ENCODE measurements at regions not wholly inside any gene's neighbourhood (a gene's known extent, or its start where the extent isn't known, plus 50 kb on each side); places are given as distances from the start of the nearest gene placed in this dataset.
"Not testable (repeated sequence)": the region's sequence is repeated elsewhere in the genome, so short reads cannot be mapped to it uniquely, and the experiment has no call there.

GRCh38 chr18:71371951-71372605 is 1083.2 kb downstream of the SOCS6 start:
- H3K79me1 ChIP-seq (ENCODE audit: low read length) = no peaks in the 10 kb centered on the region
- no peak overlapping the region for H3K18ac ChIP-seq (ENCODE audit: low read length)
- no peak overlapping the region for H2AK5ac ChIP-seq (ENCODE audit: low read length)
- H3K27me3 ChIP-seq (ENCODE audit: insufficient read depth, low read length, poor library complexity) = no peaks in the 10 kb centered on the region
- no peak overlapping the region for H3K23ac ChIP-seq (ENCODE audit: low read length)
- DNase-seq = no peak
- no peak overlapping the region for H3K4me3 ChIP-seq (ENCODE audit: low read length)
- WGBS (ENCODE audit: extremely low coverage, insufficient coverage, low lambda C conversion rate) = no CpG with 5 or more reads among the region's 2 CpGs
- H2BK5ac ChIP-seq (ENCODE audit: low read length) = no peak overlapping the region
- no peak overlapping the region for H3K4me2 ChIP-seq (ENCODE audit: low read length)
- H4K5ac ChIP-seq (ENCODE audit: low read length) = no peak overlapping the region
- no peak overlapping the region for H2BK120ac ChIP-seq (ENCODE audit: low read depth, low read length)
- no peaks in the 10 kb centered on the region for H3K36me3 ChIP-seq (ENCODE audit: control insufficient read depth, insufficient read depth, low read length)
- no peak overlapping the region for H4K8ac ChIP-seq (ENCODE audit: low read depth, low read length)
- no peak overlapping the region for H3K56ac ChIP-seq (ENCODE audit: low read length)
- H2BK15ac ChIP-seq (replicated peaks; ENCODE audit: low read depth) = no peak overlapping the region
- H3K4ac ChIP-seq (ENCODE audit: low read depth, low read length) = no peak overlapping the region
- no peak overlapping the region for H3K9ac ChIP-seq (ENCODE audit: low read length)
- H3K27ac ChIP-seq (ENCODE audit: low read depth, low read length) = no peak overlapping the region
- H3K4me1 ChIP-seq (ENCODE audit: control insufficient read depth, low read depth, low read length) = peaks cover 2% of the 10 kb centered on the region
- H3K79me2 ChIP-seq (ENCODE audit: control insufficient read depth, insufficient read depth, low read length) = no peaks in the 10 kb centered on the region

- Histone ChIP-seq H3K9ac (ENCODE audit: low read length) (no peak overlapping the region), H3K4me2 (ENCODE audit: low read length) (no peak overlapping the region), H3K23ac (ENCODE audit: low read length) (no peak overlapping the region), H2AK5ac (ENCODE audit: low read length) (no peak overlapping the region), H2BK15ac (replicated peaks; ENCODE audit: low read depth) (no peak overlapping the region), H3K79me1 (ENCODE audit: low read length) (no peaks in the 10 kb centered on the region), H3K36me3 (ENCODE audit: control insufficient read depth, insufficient read depth, low read length) (no peaks in the 10 kb centered on the region), H3K18ac (ENCODE audit: low read length) (no peak overlapping the region), H3K27ac (ENCODE audit: low read depth, low read length) (no peak overlapping the region), H4K8ac (ENCODE audit: low read depth, low read length) (no peak overlapping the region), H2BK5ac (ENCODE audit: low read length) (no peak overlapping the region), H3K4me1 (ENCODE audit: control insufficient read depth, low read depth, low read length) (peaks cover 2% of the 10 kb centered on the region), H3K79me2 (ENCODE audit: control insufficient read depth, insufficient read depth, low read length) (no peaks in the 10 kb centered on the region), H3K4ac (ENCODE audit: low read depth, low read length) (no peak overlapping the region), H3K27me3 (ENCODE audit: insufficient read depth, low read length, poor library complexity) (no peaks in the 10 kb centered on the region), H3K4me3 (ENCODE audit: low read length) (no peak overlapping the region), H3K56ac (ENCODE audit: low read length) (no peak overlapping the region), H2BK120ac (ENCODE audit: low read depth, low read length) (no peak overlapping the region), H4K5ac (ENCODE audit: low read length) (no peak overlapping the region)
- no peak for DNase-seq
- WGBS (ENCODE audit: extremely low coverage, insufficient coverage, low lambda C conversion rate) = no CpG with 5 or more reads among the region's 7 CpGs
These were observed 1082.0 kb downstream of the SOCS6 start for GRCh38 chr18:71370671-71371445.

GRCh38 chr18:71370095-71370494 is 1081.2 kb downstream of the SOCS6 start:
- H3K79me1 ChIP-seq (ENCODE audit: low read length) = no peaks in the 10 kb centered on the region
- H3K4me1 ChIP-seq (ENCODE audit: control insufficient read depth, low read depth, low read length) = peaks cover 2% of the 10 kb centered on the region
- no CpG with 5 or more reads among the region's 2 CpGs for WGBS (ENCODE audit: extremely low coverage, insufficient coverage, low lambda C conversion rate)
- no peak overlapping the region for H3K23ac ChIP-seq (ENCODE audit: low read length)
- no peak overlapping the region for H3K18ac ChIP-seq (ENCODE audit: low read length)
- no peak overlapping the region for H4K5ac ChIP-seq (ENCODE audit: low read length)
- no peak overlapping the region for H4K8ac ChIP-seq (ENCODE audit: low read depth, low read length)
- no peak overlapping the region for H2BK120ac ChIP-seq (ENCODE audit: low read depth, low read length)
- H2BK5ac ChIP-seq (ENCODE audit: low read length) = no peak overlapping the region
- no peak overlapping the region for H3K9ac ChIP-seq (ENCODE audit: low read length)
- H3K56ac ChIP-seq (ENCODE audit: low read length) = no peak overlapping the region
- no peak overlapping the region for H3K27ac ChIP-seq (ENCODE audit: low read depth, low read length)
- no peak overlapping the region for H2AK5ac ChIP-seq (ENCODE audit: low read length)
- H3K27me3 ChIP-seq (ENCODE audit: insufficient read depth, low read length, poor library complexity) = no peaks in the 10 kb centered on the region
- H3K4me3 ChIP-seq (ENCODE audit: low read length) = no peak overlapping the region
- no peaks in the 10 kb centered on the region for H3K36me3 ChIP-seq (ENCODE audit: control insufficient read depth, insufficient read depth, low read length)
- H3K4ac ChIP-seq (ENCODE audit: low read depth, low read length) = no peak overlapping the region
- H3K4me2 ChIP-seq (ENCODE audit: low read length) = no peak overlapping the region
- H2BK15ac ChIP-seq (replicated peaks; ENCODE audit: low read depth) = no peak overlapping the region
- no peaks in the 10 kb centered on the region for H3K79me2 ChIP-seq (ENCODE audit: control insufficient read depth, insufficient read depth, low read length)
- no peak for DNase-seq

GRCh38 chr18:71362140-71362539 is 1073.3 kb downstream of the SOCS6 start:
- no peak overlapping the region for H3K23ac ChIP-seq (ENCODE audit: low read length)
- H3K4me2 ChIP-seq (ENCODE audit: low read length) = no peak overlapping the region
- no peak overlapping the region for H3K4ac ChIP-seq (ENCODE audit: low read depth, low read length)
- H3K79me1 ChIP-seq (ENCODE audit: low read length) = no peaks in the 10 kb centered on the region
- H4K8ac ChIP-seq (ENCODE audit: low read depth, low read length) = no peak overlapping the region
- no CpG with 5 or more reads among the region's 4 CpGs for WGBS (ENCODE audit: extremely low coverage, insufficient coverage, low lambda C conversion rate)
- H3K9ac ChIP-seq (ENCODE audit: low read length) = no peak overlapping the region
- no peak overlapping the region for H3K56ac ChIP-seq (ENCODE audit: low read length)
- no peak overlapping the region for H4K5ac ChIP-seq (ENCODE audit: low read length)
- no peaks in the 10 kb centered on the region for H3K36me3 ChIP-seq (ENCODE audit: control insufficient read depth, insufficient read depth, low read length)
- H3K18ac ChIP-seq (ENCODE audit: low read length) = no peak overlapping the region
- DNase-seq = no peak
- H2BK120ac ChIP-seq (ENCODE audit: low read depth, low read length) = no peak overlapping the region
- no peak overlapping the region for H2BK5ac ChIP-seq (ENCODE audit: low read length)
- H3K4me3 ChIP-seq (ENCODE audit: low read length) = no peak overlapping the region
- no peak overlapping the region for H2AK5ac ChIP-seq (ENCODE audit: low read length)
- no peak overlapping the region for H2BK15ac ChIP-seq (replicated peaks; ENCODE audit: low read depth)
- no peaks in the 10 kb centered on the region for H3K27me3 ChIP-seq (ENCODE audit: insufficient read depth, low read length, poor library complexity)
- H3K27ac ChIP-seq (ENCODE audit: low read depth, low read length) = no peak overlapping the region
- no peaks in the 10 kb centered on the region for H3K4me1 ChIP-seq (ENCODE audit: control insufficient read depth, low read depth, low read length)
- no peaks in the 10 kb centered on the region for H3K79me2 ChIP-seq (ENCODE audit: control insufficient read depth, insufficient read depth, low read length)

- not testable (repeated sequence) for H3K79me1 ChIP-seq (ENCODE audit: low read length); H2BK120ac ChIP-seq (ENCODE audit: low read depth, low read length); H3K4me3 ChIP-seq (ENCODE audit: low read length); DNase-seq; H3K27me3 ChIP-seq (ENCODE audit: insufficient read depth, low read length, poor library complexity); H3K4ac ChIP-seq (ENCODE audit: low read depth, low read length); H3K36me3 ChIP-seq (ENCODE audit: control insufficient read depth, insufficient read depth, low read length); H3K9ac ChIP-seq (ENCODE audit: low read length); H3K56ac ChIP-seq (ENCODE audit: low read length); H2BK5ac ChIP-seq (ENCODE audit: low read length); H3K4me2 ChIP-seq (ENCODE audit: low read length); H4K8ac ChIP-seq (ENCODE audit: low read depth, low read length); H3K79me2 ChIP-seq (ENCODE audit: control insufficient read depth, insufficient read depth, low read length); H3K4me1 ChIP-seq (ENCODE audit: control insufficient read depth, low read depth, low read length); H3K18ac ChIP-seq (ENCODE audit: low read length); H4K5ac ChIP-seq (ENCODE audit: low read length); H2BK15ac ChIP-seq (replicated peaks; ENCODE audit: low read depth); H3K23ac ChIP-seq (ENCODE audit: low read length); H2AK5ac ChIP-seq (ENCODE audit: low read length); H3K27ac ChIP-seq (ENCODE audit: low read depth, low read length)
- no CpG with 5 or more reads among the region's 3 CpGs for WGBS (ENCODE audit: extremely low coverage, insufficient coverage, low lambda C conversion rate)
These were observed 1066.8 kb downstream of the SOCS6 start for GRCh38 chr18:71355599-71355998.
